Activated CD8-positive, alpha-beta T cell treated with anti-CD3 and anti-CD28 coated beads, Interleukin-2, amount 10 ng/mL, durations not matched to agents 7 days and 5 days (primary cell): ENCODE measurements at regions not wholly inside any gene's neighbourhood (a gene's known extent, or its start where the extent isn't known, plus 50 kb on each side); places are given as distances from the start of the nearest gene placed in this dataset.

Experiments used
- ATAC-seq: fragments of 150-1000 bp; cut with Tn5 transposase; one replicate; pipeline ENCODE4 v1.10.0; 2021; ENCODE audit warnings: moderate library complexity
- CTCF ChIA-PET: fragments of 350-600 bp; sonication (Branson Sonifier 250); formaldehyde crosslinking; loops from one replicate; lab custom pipeline; 2021; ENCODE audit warnings: antibody characterized with exemption; lab: Charles Lee
- POLR2A ChIA-PET: fragments of 350-600 bp; sonication (Branson Sonifier 250); formaldehyde crosslinking; loops from one replicate; lab custom pipeline; 2021; ENCODE audit warnings: antibody characterized with exemption; lab: Charles Lee
- DNase-seq: peaks from one replicate; pipeline ENCODE4 v3.0.0-alpha.2; 2020
- H3K27ac Mint-ChIP-seq: one replicate; pipeline ENCODE4 v1.8.0; 2021; ENCODE audit warnings: mild to moderate bottlenecking, mixed read lengths
- H3K27me3 Mint-ChIP-seq: one replicate; pipeline ENCODE4 v1.8.0; 2021; ENCODE audit warnings: low read depth, mixed read lengths
- H3K36me3 Mint-ChIP-seq: one replicate; pipeline ENCODE4 v1.8.0; 2021; ENCODE audit warnings: low read depth, mixed read lengths
- H3K4me1 Mint-ChIP-seq: one replicate; pipeline ENCODE4 v1.8.0; 2021; ENCODE audit warnings: low read depth, mixed read lengths
- H3K4me3 Mint-ChIP-seq: one replicate; pipeline ENCODE4 v1.8.0; 2021; ENCODE audit warnings: mild to moderate bottlenecking, mixed read lengths
- H3K9me3 Mint-ChIP-seq: one replicate; pipeline ENCODE4 v1.8.0; 2022; ENCODE audit warnings: mixed read lengths; ENCODE audit not compliant: insufficient read depth

DNA sequence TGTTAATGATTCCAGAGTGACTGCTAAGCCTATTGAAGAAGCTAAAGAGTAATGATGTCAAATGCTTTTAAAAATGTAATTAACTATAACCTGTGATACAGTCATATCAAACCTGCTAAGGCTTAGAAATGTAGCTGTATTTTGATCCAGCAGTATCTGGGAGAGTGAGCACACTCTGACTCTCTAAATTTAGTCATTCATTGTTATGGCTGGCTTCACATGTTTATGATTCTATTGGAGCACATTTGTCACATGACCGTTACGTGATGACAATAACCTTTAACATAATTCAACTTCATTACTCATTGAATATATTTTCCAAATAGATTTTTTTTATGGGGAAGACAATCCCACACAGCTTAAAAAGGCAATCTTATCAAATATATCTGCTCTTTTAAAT, 587.1 kb downstream of the LMO4 start:
- Mint-ChIP-seq H3K4me1 (no peaks in the 10 kb centered on the region), H3K9me3 (peaks cover 12% of the 10 kb centered on the region), H3K27me3 (peaks cover 5% of the 10 kb centered on the region), H3K4me3 (no peak overlapping the region), H3K36me3 (no peaks in the 10 kb centered on the region), H3K27ac (no peak overlapping the region)
- CTCF ChIA-PET: interaction anchor here (1.1 kb wide), 1 partner anchor 38 kb away, joined by 3 read pairs; no protein-coding TSS in a partner anchor
- POLR2A ChIA-PET: no interaction called here
- DNase-seq: no peak
- no peak for ATAC-seq

- no peaks in the 10 kb centered on the region for H3K4me1 Mint-ChIP-seq
- H3K36me3 Mint-ChIP-seq: no peaks in the 10 kb centered on the region
- POLR2A ChIA-PET: interaction anchor here (0.7 kb wide), 1 partner anchor 51 kb away, joined by 3 read pairs; no protein-coding TSS in a partner anchor
- peaks cover 5% of the 10 kb centered on the region for H3K27me3 Mint-ChIP-seq
- peaks cover 12% of the 10 kb centered on the region for H3K9me3 Mint-ChIP-seq
- H3K4me3 Mint-ChIP-seq: no peak overlapping the region
- no peak for ATAC-seq
- H3K27ac Mint-ChIP-seq: no peak overlapping the region
- CTCF ChIA-PET: no interaction called here
- DNase-seq: no peak
Measured at GRCh38 chr1:87916965-87917364, 588.3 kb downstream of the LMO4 start.

GRCh38 chr1:87918398-87918797, 589.7 kb downstream of the LMO4 start:
- CTCF ChIA-PET: no interaction called here
- no peak overlapping the region for H3K4me3 Mint-ChIP-seq

GRCh38 chr1:87922885-87923284, 594.2 kb downstream of the LMO4 start:
- DNase-seq: no peak
- Mint-ChIP-seq H3K27me3 (peaks cover 5% of the 10 kb centered on the region), H3K4me1 (no peaks in the 10 kb centered on the region), H3K27ac (no peak overlapping the region), H3K36me3 (no peaks in the 10 kb centered on the region), H3K4me3 (no peak overlapping the region), H3K9me3 (no peaks in the 10 kb centered on the region)
- no peak for ATAC-seq
- ChIA-PET CTCF (no interaction called here), POLR2A (no interaction called here)

More at GRCh38 chr1:87918398-87918797, 589.7 kb downstream of the LMO4 start:
- POLR2A ChIA-PET: no interaction called here
- Mint-ChIP-seq H3K36me3 (no peaks in the 10 kb centered on the region), H3K4me1 (no peaks in the 10 kb centered on the region), H3K9me3 (peaks cover 8% of the 10 kb centered on the region), H3K27me3 (peaks cover 5% of the 10 kb centered on the region), H3K27ac (no peak overlapping the region)
- no peak for DNase-seq
- no peak for ATAC-seq

DNA sequence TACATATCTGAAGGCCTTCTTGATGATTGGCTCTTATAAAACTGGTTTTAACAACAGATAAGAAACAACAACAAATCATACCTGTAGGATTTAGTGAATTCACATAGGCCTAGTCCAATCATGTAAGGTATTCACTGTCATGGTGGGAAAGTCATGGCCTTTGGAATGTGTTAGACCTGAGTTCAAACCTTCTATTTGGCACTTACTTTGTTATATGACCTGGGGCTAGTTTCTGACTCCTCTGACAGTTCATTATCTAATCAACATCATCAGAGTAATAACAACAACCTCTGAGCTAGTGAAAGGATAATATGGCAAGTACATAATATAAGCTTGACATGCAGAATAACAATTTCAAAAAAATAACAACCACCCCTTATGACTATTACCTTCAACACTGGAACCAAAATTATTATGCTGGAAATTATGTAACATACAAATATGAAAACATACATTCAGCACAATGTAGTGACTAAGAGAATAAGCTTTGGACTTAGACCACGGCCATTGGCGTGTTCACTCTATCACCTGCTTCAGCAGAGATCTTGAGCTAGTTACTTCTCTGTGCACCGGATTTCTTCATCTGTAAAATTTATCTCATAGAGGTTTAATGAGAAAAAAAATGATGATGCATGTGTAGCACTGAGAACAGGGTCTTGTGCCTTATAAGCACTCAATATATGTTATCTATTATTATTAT, 597.6 kb downstream of the LMO4 start:
- no peaks in the 10 kb centered on the region for H3K9me3 Mint-ChIP-seq
- H3K4me1 Mint-ChIP-seq: no peaks in the 10 kb centered on the region
- ChIA-PET CTCF (no interaction called here), POLR2A (no interaction called here)
- ATAC-seq: no peak
- H3K27ac Mint-ChIP-seq: no peak overlapping the region
- no peak for DNase-seq
- no peaks in the 10 kb centered on the region for H3K36me3 Mint-ChIP-seq
- no peaks in the 10 kb centered on the region for H3K27me3 Mint-ChIP-seq
- no peak overlapping the region for H3K4me3 Mint-ChIP-seq

DNA sequence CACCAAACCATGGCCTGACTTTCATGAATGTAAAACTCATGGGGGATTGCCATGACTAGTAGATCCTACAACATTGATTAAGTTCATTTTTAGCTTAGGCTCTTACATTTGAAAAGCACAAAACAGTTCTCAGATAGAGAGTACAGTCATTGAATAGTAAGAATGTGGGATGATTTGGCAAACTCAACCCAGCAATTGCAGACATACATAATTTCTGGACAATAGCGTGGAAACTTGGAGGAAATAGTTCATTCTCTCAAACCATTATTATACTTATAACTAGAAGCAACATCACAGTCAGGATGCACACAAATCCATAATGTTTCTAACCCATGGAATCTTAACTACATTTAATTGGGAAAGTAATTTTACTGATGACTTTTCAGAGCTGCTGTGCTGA, 598.2 kb downstream of the LMO4 start:
- CTCF ChIA-PET: no interaction called here

DNA sequence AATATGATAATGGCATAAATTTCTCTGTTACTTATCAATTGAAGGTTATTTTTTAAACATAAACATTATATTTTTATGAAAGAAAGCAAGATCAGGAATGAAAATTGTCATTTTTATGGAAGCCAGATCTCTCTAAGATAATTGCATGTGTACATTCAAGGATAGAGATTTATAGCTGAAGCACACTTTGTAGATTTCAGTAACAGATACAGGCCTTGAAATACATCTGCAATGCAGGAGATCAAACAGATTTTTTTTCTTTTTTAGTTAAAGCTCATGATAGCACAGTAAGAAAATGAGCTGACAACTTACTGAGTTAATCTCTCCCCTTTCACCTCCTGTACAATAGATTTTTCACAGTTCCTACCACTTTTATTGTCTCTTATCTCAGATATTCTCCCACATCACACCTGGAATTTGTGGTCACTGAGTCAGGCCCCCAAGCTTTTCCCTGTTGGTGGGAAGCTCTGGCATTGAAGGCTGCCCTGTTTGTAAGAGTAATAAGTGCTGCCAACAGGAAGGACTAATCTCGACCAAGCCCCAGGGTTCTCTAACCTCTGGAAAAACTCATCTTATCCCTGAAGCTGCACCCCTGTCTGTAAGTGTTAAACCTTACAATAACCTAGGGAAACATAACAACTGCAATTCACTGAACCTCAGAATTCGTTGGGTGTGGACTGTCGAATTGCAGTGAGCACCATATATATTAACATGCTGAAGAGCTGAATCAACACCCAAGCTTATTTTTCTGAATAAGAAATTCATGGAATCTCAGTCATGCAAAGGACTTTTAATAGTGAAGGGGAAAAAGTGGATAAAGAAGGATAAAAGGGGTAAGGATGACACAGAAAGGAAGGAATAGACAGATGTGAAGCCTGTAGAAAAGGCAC, 599.0 kb downstream of the LMO4 start:
- Mint-ChIP-seq H3K36me3 (no peaks in the 10 kb centered on the region), H3K4me1 (no peaks in the 10 kb centered on the region), H3K4me3 (no peak overlapping the region), H3K9me3 (no peaks in the 10 kb centered on the region), H3K27ac (no peak overlapping the region), H3K27me3 (no peaks in the 10 kb centered on the region)
- no peak for DNase-seq
- ATAC-seq: no peak
- ChIA-PET CTCF (no interaction called here), POLR2A (no interaction called here)

More for the DNA sequence above, 598.2 kb downstream of the LMO4 start:
- Mint-ChIP-seq H3K27me3 (no peaks in the 10 kb centered on the region), H3K36me3 (no peaks in the 10 kb centered on the region), H3K4me3 (no peak overlapping the region), H3K4me1 (no peaks in the 10 kb centered on the region), H3K9me3 (no peaks in the 10 kb centered on the region), H3K27ac (no peak overlapping the region)
- POLR2A ChIA-PET: no interaction called here
- ATAC-seq: no peak
- no peak for DNase-seq

DNA sequence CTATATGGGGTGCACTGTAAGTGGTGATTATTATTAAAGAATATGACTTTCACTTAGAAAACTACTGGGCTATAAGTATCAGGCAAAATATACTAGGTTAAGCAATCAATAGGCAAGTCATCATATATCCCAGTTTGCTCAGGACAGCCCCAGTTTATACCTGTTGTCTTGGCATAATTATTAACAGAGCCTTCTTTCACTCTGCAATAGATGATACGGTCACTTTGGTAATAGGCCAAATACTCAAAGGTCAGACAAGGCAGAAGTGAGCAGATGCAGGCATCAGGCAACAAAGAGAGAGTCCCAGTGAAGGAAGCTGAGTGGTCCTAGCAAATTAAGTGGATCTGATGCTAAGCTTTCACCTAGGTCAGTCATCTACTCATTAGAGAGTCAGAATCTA, 599.9 kb downstream of the LMO4 start:
- no peak for ATAC-seq

GRCh38 chr1:87929906-87930305, 601.2 kb downstream of the LMO4 start:
- Mint-ChIP-seq H3K27ac (no peak overlapping the region), H3K4me1 (no peaks in the 10 kb centered on the region), H3K9me3 (no peaks in the 10 kb centered on the region), H3K27me3 (no peaks in the 10 kb centered on the region), H3K4me3 (no peak overlapping the region), H3K36me3 (no peaks in the 10 kb centered on the region)
- ATAC-seq: no peak
- POLR2A ChIA-PET: no interaction called here
- no peak for DNase-seq
- CTCF ChIA-PET: no interaction called here

More for the DNA sequence above, 599.9 kb downstream of the LMO4 start:
- Mint-ChIP-seq H3K36me3 (no peaks in the 10 kb centered on the region), H3K4me1 (no peaks in the 10 kb centered on the region), H3K4me3 (no peak overlapping the region), H3K27ac (no peak overlapping the region), H3K27me3 (no peaks in the 10 kb centered on the region), H3K9me3 (no peaks in the 10 kb centered on the region)
- ChIA-PET CTCF (no interaction called here), POLR2A (no interaction called here)
- no peak for DNase-seq

- ChIA-PET POLR2A (no interaction called here), CTCF (no interaction called here)
- Mint-ChIP-seq H3K9me3 (no peaks in the 10 kb centered on the region), H3K36me3 (no peaks in the 10 kb centered on the region), H3K27ac (no peak overlapping the region), H3K4me3 (no peak overlapping the region), H3K27me3 (no peaks in the 10 kb centered on the region), H3K4me1 (no peaks in the 10 kb centered on the region)
- DNase-seq: no peak
- no peak for ATAC-seq
Measured at GRCh38 chr1:87930796-87931195, 602.1 kb downstream of the LMO4 start.

DNA sequence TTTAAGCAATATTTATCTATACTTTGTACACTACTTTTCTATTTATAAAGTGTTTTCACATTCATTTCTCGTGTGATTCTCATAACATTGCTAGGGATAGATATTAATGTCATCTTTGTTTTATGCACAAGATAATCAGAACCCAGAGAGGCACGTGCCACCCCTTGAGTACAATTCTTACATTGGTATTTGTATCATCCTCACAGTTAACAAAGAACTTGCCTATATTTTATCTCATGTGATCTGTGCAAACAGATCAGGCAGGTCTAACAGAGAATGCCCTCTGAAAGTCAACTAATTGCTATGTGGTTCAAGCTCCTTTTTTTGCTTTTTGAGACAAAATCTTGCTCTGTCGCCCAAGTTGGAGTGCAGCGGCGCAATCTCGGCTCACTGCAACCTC, 604.5 kb downstream of the LMO4 start:
- Mint-ChIP-seq H3K36me3 (no peaks in the 10 kb centered on the region), H3K4me3 (no peak overlapping the region), H3K27ac (no peak overlapping the region), H3K9me3 (no peaks in the 10 kb centered on the region), H3K4me1 (no peaks in the 10 kb centered on the region), H3K27me3 (no peaks in the 10 kb centered on the region)
- ATAC-seq: no peak
- DNase-seq: no peak
- ChIA-PET POLR2A (no interaction called here), CTCF (interaction anchor here (1.0 to 1.2 kb wide), 2 partner anchors 21 kb away, joined by 3 read pairs; no protein-coding TSS in a partner anchor)

GRCh38 chr1:87935130-87935529, 606.5 kb downstream of the LMO4 start:
- H3K36me3 Mint-ChIP-seq: no peaks in the 10 kb centered on the region
- no peak overlapping the region for H3K27ac Mint-ChIP-seq
- no peak for ATAC-seq
- DNase-seq: no peak
- H3K9me3 Mint-ChIP-seq: no peaks in the 10 kb centered on the region
- ChIA-PET POLR2A (no interaction called here), CTCF (no interaction called here)
- no peaks in the 10 kb centered on the region for H3K27me3 Mint-ChIP-seq
- no peak overlapping the region for H3K4me3 Mint-ChIP-seq
- H3K4me1 Mint-ChIP-seq: no peaks in the 10 kb centered on the region
